HG03469 (cell line): ENCODE measurements at regions not wholly inside any gene's neighbourhood (a gene's known extent, or its start where the extent isn't known, plus 50 kb on each side); places are given as distances from the start of the nearest gene placed in this dataset.

Source experiments
- ATAC-seq: cut with Tn5 transposase; IDR thresholded peaks from one replicate; pipeline ENCODE4 v1.9.1; 2021; ENCODE audit warnings: mild to moderate bottlenecking, moderate library complexity, moderate number of reproducible peaks; ENCODE audit not compliant: unreplicated experiment

DNA sequence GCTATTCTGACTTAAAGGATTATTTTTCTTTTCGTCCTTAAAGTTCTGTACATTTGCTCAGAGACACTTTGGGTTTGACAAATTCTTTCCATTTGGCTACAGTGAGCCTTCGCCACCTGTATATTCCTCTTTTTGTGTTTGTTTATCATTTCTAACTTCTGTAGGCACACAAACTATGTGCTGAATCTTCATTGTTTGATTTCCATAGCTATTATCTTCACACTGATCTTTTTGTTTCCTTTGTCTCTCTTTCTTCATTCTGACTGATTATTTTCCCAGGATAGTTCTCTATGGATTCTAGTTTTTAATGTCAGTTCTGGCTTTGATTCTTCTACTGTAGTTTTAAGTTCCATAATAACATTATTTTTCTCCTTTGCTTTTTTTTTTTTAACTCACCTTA, 350.2 kb downstream of the ZNF521 start:
- ATAC-seq, result no peak

GRCh38 chr18:25005541-25006403, 346.2 kb downstream of the ZNF521 start:
- no peak for ATAC-seq

- no peak for ATAC-seq
Observed at GRCh38 chr18:25010623-25011374, 341.2 kb downstream of the ZNF521 start.
